HFF-Myc (cell line): ENCODE measurements at regions not wholly inside any gene's neighbourhood (a gene's known extent, or its start where the extent isn't known, plus 50 kb on each side); places are given as distances from the start of the nearest gene placed in this dataset.

Experiments
- DNase-seq: peaks from one replicate; pipeline ENCODE4 v3.0.0-alpha.2; 2011; ENCODE audit warnings: low read depth; ENCODE audit errors: extremely low read depth
- H3K4me3 ChIP-seq: replicated peaks from 2 replicates; pipeline ENCODE4 v1.5.1; 2011; ENCODE audit warnings: low read depth, mild to moderate bottlenecking, control low read depth, low read length
- TF ChIP-seq, protein P1 (sequence below): IDR thresholded peaks from 2 replicates; pipeline ENCODE4 v1.5.1; 2012; ENCODE audit warnings: mild to moderate bottlenecking, low read depth, low read length, control low read depth; ENCODE audit errors: missing control alignments

DNA sequence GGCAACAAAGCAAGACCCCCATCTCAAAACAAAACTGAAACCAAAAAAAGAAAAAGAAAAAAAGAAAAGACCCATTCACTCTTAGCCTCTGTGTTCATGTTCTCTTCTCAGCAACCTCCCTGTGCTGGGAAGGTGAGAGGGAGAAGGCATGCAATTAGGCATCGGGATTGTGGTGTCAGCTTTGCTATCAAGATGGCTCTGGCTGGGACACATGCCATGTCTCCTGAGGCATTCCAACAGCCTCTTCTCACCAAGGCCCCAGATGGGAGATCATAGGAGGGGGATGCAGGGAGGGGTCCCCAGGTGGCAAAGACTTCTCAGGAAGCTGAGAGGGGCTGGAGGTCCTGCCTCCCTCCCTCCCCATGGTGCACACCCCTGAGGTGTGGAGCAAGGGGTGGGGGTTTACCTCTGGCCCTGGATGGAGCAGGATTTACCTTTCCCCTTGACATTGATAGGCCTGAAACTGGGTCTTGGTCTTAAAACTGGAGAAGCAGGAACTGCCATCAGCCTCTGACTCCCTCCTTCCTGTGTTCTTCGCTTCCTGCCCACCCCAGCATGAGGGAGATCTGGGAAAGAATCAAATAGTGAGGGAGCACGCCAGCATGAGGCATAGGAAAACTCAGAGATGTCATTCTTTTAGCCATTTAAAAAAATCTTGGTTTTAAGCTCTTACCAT, 96.2 kb upstream of the DUSP5 start:
- TF ChIP-seq, protein P1, sequence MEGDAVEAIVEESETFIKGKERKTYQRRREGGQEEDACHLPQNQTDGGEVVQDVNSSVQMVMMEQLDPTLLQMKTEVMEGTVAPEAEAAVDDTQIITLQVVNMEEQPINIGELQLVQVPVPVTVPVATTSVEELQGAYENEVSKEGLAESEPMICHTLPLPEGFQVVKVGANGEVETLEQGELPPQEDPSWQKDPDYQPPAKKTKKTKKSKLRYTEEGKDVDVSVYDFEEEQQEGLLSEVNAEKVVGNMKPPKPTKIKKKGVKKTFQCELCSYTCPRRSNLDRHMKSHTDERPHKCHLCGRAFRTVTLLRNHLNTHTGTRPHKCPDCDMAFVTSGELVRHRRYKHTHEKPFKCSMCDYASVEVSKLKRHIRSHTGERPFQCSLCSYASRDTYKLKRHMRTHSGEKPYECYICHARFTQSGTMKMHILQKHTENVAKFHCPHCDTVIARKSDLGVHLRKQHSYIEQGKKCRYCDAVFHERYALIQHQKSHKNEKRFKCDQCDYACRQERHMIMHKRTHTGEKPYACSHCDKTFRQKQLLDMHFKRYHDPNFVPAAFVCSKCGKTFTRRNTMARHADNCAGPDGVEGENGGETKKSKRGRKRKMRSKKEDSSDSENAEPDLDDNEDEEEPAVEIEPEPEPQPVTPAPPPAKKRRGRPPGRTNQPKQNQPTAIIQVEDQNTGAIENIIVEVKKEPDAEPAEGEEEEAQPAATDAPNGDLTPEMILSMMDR = no peak
- no peak for DNase-seq
- no peak overlapping the region for H3K4me3 ChIP-seq

DNA sequence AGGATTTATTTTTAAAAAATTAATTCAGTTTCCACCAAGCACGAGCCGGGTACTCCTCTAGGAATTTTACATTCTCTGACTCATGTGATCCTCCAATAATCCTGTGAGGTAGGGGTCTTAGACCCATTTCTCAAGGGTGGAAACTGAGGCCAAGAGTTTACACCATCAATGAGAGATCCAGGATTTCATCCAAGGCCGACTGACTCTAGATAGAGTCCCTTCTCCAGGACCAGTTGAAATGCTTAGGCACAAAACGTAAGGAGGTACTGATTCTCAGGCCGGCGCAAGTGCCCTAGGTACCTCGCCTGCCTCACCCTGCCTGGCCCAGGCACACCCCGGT, 95.7 kb upstream of the DUSP5 start:
- TF ChIP-seq, protein P1 = no peak
- H3K4me3 ChIP-seq = no peak overlapping the region
- DNase-seq = no peak

DNA sequence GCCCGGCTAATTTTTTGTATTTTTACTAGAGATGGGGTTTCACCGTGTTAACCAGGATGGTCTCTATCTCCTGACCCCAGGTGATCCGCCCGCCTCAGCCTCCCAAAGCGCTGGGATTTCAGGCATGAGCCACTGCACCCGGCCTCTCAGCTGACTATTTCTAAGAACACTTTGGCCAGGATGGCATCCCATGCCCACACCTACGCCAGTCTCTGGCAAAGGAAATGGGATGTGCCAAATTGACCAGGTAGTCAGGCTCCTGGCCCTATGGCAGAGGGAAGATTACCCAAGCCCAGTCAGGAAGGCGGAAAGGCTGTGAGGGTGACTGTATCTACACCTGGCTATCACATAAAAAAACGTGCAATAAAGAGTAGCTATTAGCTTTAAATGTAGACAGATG, 94.1 kb upstream of the DUSP5 start:
- no peak for DNase-seq
- no peak overlapping the region for H3K4me3 ChIP-seq
- TF ChIP-seq, protein P1 = no peak

DNA sequence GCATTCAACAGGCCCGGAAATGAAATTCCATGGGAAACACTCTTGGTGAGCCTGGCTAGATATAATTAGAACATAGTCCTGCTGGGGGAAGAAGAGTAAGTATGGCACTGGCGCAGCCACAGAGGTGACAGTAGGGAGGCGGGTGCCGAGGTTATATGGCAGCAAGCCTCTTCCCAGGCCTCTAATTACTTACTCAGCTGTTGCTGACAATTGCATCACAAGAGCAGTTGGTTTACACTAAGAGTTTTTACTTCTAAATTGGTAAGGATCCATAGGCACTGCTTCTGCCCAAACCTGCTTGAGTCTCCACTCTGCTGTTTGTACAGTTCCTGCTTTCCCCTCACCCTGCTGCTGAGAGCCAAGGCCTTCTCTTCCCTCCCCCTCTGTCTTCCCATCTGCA, 93.3 kb upstream of the DUSP5 start:
- TF ChIP-seq, protein P1 = no peak
- DNase-seq = no peak
- no peak overlapping the region for H3K4me3 ChIP-seq

DNA sequence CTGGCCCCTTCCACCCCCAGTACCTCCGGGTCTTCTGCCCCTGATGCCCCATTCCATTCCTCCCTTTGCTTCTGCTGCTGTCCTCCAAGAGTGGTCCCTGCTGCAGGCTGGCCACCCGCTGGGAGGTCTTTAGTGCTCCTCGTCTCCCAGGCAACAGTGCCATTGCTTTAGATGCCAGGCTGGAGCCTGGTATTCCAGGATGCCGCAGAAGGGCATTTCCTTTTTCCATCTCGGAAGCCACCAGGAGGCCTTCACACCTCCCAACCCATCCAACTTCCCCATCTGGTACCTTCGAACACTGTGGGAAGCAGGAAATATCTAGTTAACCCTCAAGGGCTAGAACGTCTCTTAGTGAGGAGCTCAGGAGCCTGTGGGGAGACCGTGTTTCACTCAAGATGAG, 92.9 kb upstream of the DUSP5 start:
- TF ChIP-seq, protein P1 = no peak
- no peak overlapping the region for H3K4me3 ChIP-seq
- DNase-seq = no peak

DNA sequence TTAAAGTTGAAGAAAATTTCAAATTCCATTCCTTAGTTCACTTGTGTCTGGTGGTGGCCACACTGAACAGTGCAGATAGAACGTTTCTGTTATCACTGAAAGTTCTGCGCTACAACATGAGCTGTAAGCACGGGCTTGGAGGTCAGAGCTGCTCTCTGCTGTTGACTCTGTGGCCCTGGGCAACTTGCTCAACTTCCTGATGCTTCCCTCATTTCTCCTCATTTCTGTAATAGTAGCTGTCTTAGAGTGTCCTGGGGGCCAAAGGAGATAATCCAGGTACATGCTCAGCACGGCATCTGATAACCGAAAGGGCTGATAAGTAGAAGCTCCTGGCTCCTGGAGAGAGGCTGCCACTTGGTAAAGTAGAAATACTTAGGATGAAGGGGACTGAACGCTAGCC, 92.3 kb upstream of the DUSP5 start:
- no peak for DNase-seq
- TF ChIP-seq, protein P1 = no peak
- no peak overlapping the region for H3K4me3 ChIP-seq

DNA sequence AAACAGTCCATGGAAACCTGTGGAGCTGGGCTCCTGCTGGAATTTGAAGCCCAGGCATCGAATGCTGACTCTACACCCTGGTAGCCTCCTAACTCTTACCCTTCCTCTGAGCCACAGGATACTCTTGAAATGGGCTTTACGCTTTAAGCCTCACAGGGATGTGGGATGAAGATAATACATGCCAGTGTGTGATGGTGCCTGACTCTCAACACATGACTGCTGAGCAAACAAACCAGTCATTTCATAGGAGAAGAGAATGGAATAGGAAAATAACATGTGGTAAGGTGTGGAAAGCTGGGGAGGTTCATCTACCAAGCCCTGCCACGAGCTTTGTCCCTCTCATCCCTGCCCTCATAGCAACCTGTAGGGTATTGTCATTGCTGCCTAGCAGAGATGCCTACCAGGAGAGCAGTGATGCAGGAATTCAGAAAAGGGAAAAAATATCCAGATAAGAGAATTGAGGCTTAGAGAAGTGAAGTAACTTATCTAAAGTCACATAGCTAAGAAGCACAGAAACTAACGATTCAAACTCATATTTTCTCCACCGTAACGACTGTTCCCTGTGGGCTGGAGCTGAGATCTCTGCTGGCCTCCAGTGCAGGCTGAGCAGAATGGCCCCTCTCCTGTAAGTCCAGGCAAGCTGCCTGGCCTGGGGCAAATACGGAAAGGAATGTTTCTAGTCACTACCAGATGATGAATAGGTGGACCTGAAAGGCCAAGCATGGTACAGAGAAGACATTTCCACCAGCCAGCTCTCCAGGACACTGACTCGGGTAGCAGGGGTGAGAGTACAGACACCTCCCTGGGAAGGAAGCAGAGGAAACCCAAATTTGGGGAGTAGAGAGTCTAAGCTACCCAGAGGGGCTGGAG, 90.2 kb upstream of the DUSP5 start:
- TF ChIP-seq, protein P1 = no peak
- H3K4me3 ChIP-seq = no peak overlapping the region
- no peak for DNase-seq
